Endodermal cell (in vitro differentiated cells): ENCODE measurements at regions not wholly inside any gene's neighbourhood (a gene's known extent, or its start where the extent isn't known, plus 50 kb on each side); places are given as distances from the start of the nearest gene placed in this dataset.

Source experiments
- DNase-seq: peaks from one replicate; pipeline ENCODE4 v3.0.0-alpha.2; 2017
- H3K27ac ChIP-seq: 2 replicates; pipeline ENCODE4 v1.5.1; 2013; ENCODE audit warnings: mild to moderate bottlenecking, low read depth, low read length, moderate library complexity
- H3K27me3 ChIP-seq: 2 replicates; pipeline ENCODE4 v1.6.1; 2013; ENCODE audit warnings: mild to moderate bottlenecking, low read length, moderate library complexity; ENCODE audit not compliant: insufficient read depth, control insufficient read depth, poor library complexity, severe bottlenecking
- H3K36me3 ChIP-seq: 2 replicates; pipeline ENCODE4 v1.7.0; 2013; ENCODE audit warnings: mild to moderate bottlenecking, low read length, moderate library complexity; ENCODE audit not compliant: control insufficient read depth, insufficient read depth
- H3K4me1 ChIP-seq: one replicate; pipeline ENCODE4 v1.7.0; 2013; ENCODE audit warnings: low read length; ENCODE audit not compliant: control insufficient read depth, insufficient read depth
- H3K4me3 ChIP-seq: 2 replicates; pipeline ENCODE4 v1.5.1; 2013; ENCODE audit warnings: mild to moderate bottlenecking, low read length, moderate library complexity
- H3K9ac ChIP-seq: 2 replicates; pipeline ENCODE4 v1.6.1; 2013; ENCODE audit warnings: mild to moderate bottlenecking, low read length, moderate library complexity; ENCODE audit not compliant: poor library complexity, severe bottlenecking; ENCODE audit errors: extremely low read depth
- H3K9me3 ChIP-seq: 2 replicates; pipeline ENCODE4 v1.6.1; 2013; ENCODE audit warnings: mild to moderate bottlenecking, low read length, moderate library complexity; ENCODE audit not compliant: control insufficient read depth
- H3K27ac Mint-ChIP-seq: 2 replicates; pipeline ENCODE4 v1.8.0; 2020; ENCODE audit warnings: mixed read lengths
- H3K27me3 Mint-ChIP-seq: 2 replicates; pipeline ENCODE4 v1.8.0; 2021; ENCODE audit warnings: mild to moderate bottlenecking, mixed read lengths; ENCODE audit not compliant: insufficient read depth
- H3K36me3 Mint-ChIP-seq: 2 replicates; pipeline ENCODE4 v1.8.0; 2020; ENCODE audit warnings: low read depth, mixed read lengths
- H3K4me1 Mint-ChIP-seq: 2 replicates; pipeline ENCODE4 v1.8.0; 2020; ENCODE audit warnings: mixed read lengths
- H3K4me3 Mint-ChIP-seq: 2 replicates; pipeline ENCODE4 v1.8.0; 2020; ENCODE audit warnings: mild to moderate bottlenecking, moderate library complexity, mixed read lengths
- H3K9me3 Mint-ChIP-seq: 2 replicates; pipeline ENCODE4 v1.8.0; 2020; ENCODE audit warnings: mild to moderate bottlenecking, mixed read lengths
- CTCF ChIP-seq: fragments of 200-600 bp; sonication (generic); conservative IDR thresholded peaks from 2 replicates; pipeline ENCODE4 v1.5.0; 2021; ENCODE audit warnings: antibody characterized with exemption, mild to moderate bottlenecking
- WGBS, 2 experiments: methylation state at CpG; one replicate each; pipeline versions ENCODE4 v1.1.5 to v1.1.7; 2013; ENCODE audit warnings: missing lambda C conversion rate in 2 of 2, mixed read lengths in 1 of 2; ENCODE audit not compliant: insufficient coverage in 1 of 2, insufficient read length in 1 of 2; 5-methylcytosine and 5-hydroxymethylcytosine counted together

DNA sequence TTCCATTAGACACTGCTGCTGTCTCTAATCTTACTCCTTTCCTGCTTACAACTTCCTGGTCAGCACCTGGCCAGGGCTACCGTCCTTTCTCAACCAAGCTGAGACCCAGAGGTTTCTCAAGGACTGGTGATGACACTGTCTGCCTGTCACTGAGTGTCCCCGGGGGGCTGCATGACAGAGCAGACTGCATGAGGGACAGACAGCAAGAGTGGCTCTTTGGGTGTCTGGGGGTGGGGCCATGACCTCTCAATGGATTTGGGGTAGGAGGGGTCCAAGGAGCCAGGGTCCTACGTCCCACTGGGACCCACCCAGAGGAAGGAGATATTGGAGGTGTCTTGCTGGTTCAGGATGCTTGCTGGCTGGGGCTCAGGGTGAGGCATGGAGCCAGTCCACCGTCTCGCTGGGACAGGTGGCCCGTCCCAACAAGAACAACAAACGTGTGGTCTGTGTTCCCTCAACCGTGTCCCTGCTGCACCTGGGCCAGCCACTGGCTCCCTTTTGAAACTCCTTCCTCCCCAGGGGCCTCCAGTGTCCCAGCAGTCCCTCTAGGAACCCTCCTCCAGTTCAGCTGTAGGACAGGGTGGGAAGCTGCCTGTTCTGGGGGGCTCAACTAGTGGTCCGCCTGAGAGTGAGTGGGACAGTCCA lies 344.6 kb upstream of the AJAP1 start:
- no peak for TF ChIP-seq CTCF
- no peaks in the 10 kb centered on the region for H3K36me3 Mint-ChIP-seq
- H3K36me3 ChIP-seq: no peaks in the 10 kb centered on the region
- no peaks in the 10 kb centered on the region for H3K27me3 ChIP-seq
- H3K4me3 Mint-ChIP-seq: no peak overlapping the region
- peaks cover 5% of the 10 kb centered on the region for H3K27me3 Mint-ChIP-seq
- no peak overlapping the region for H3K27ac Mint-ChIP-seq
- H3K4me1 ChIP-seq: no peaks in the 10 kb centered on the region
- peaks cover 51% of the 10 kb centered on the region for H3K9me3 Mint-ChIP-seq
- no peak overlapping the region for H3K27ac ChIP-seq
- H3K4me1 Mint-ChIP-seq: no peaks in the 10 kb centered on the region
- 89 to 100% methylated on average over 2 to 9 of the region's 9 CpGs for WGBS, 2 experiments
- no peak overlapping the region for H3K4me3 ChIP-seq
- peaks cover 24% of the 10 kb centered on the region for H3K9me3 ChIP-seq
- DNase-seq: peak; percentile 33
- H3K9ac ChIP-seq: no peak overlapping the region

GRCh38 chr1:4310396-4310923 lies 343.9 kb upstream of the AJAP1 start:
- H3K4me3 ChIP-seq: no peak overlapping the region

GRCh38 chr1:4312024-4312423 lies 342.4 kb upstream of the AJAP1 start:
- Mint-ChIP-seq H3K27me3 (peaks cover 2% of the 10 kb centered on the region), H3K36me3 (no peaks in the 10 kb centered on the region), H3K4me3 (no peak overlapping the region), H3K9me3 (peaks cover 41% of the 10 kb centered on the region), H3K27ac (no peak overlapping the region), H3K4me1 (no peaks in the 10 kb centered on the region)
- WGBS, 2 experiments: 87% methylated on average over 5 of the region's 6 CpGs; no CpG with 5 or more reads in 1 of the 2 experiments
- H3K27ac ChIP-seq: no peak overlapping the region
- H3K36me3 ChIP-seq: no peaks in the 10 kb centered on the region
- no peaks in the 10 kb centered on the region for H3K4me1 ChIP-seq
- no peak overlapping the region for H3K4me3 ChIP-seq
- H3K9me3 ChIP-seq: peaks cover 24% of the 10 kb centered on the region
- no peak for TF ChIP-seq CTCF
- DNase-seq: no peak
- H3K27me3 ChIP-seq: no peaks in the 10 kb centered on the region
- H3K9ac ChIP-seq: no peak overlapping the region

More at GRCh38 chr1:4310396-4310923, 343.9 kb upstream of the AJAP1 start:
- DNase-seq: peak; percentile 20
- WGBS, 2 experiments: 87 to 92% methylated on average over 6 to 9 of the region's 9 CpGs
- Histone ChIP-seq H3K36me3 (no peaks in the 10 kb centered on the region), H3K9ac (no peak overlapping the region), H3K9me3 (peaks cover 24% of the 10 kb centered on the region), H3K27me3 (no peaks in the 10 kb centered on the region), H3K4me1 (no peaks in the 10 kb centered on the region), H3K27ac (no peak overlapping the region)
- Mint-ChIP-seq H3K9me3 (peaks cover 51% of the 10 kb centered on the region), H3K4me3 (no peak overlapping the region), H3K36me3 (no peaks in the 10 kb centered on the region), H3K27me3 (peaks cover 5% of the 10 kb centered on the region), H3K4me1 (no peaks in the 10 kb centered on the region), H3K27ac (no peak overlapping the region)
- TF ChIP-seq CTCF: no peak
